ENCODE measurements at regions not wholly inside any gene's neighbourhood (a gene's known extent, or its start where the extent isn't known, plus 50 kb on each side); places are given as distances from the start of the nearest gene placed in this dataset.
"Not testable (repeated sequence)": the region's sequence is repeated elsewhere in the genome, so short reads cannot be mapped to it uniquely, and the experiment has no call there.

GRCh38 chr17:46453077-46453476, 59.2 kb upstream of the LRRC37A2 start:
- CTCF ChIA-PET; H3K27me3 ChIP-seq (ENCODE audit: control insufficient read depth, insufficient read depth, low read length); H3K27ac ChIP-seq (ENCODE audit: insufficient read depth, low read length); dilution Hi-C loops (cut with HindIII; ENCODE audit: low sequenced_read_pairs, unreplicated experiment); H4K8ac ChIP-seq (ENCODE audit: low read depth in 2 of 2, low read length in 2 of 2); POLR2A ChIA-PET (ENCODE audit: unreplicated experiment); BruUV-seq (replicated peaks); H4K5ac ChIP-seq (ENCODE audit: low read depth, low read length); H2AFZ ChIP-seq (replicated peaks; ENCODE audit: low read length, poor library complexity); H3K23ac ChIP-seq (ENCODE audit: low read depth, low read length); H4K91ac ChIP-seq (ENCODE audit: insufficient read depth, low read depth, low read length); H3K9me3 ChIP-seq (ENCODE audit: control insufficient read depth, insufficient read depth, low read length); H3K4me1 ChIP-seq (ENCODE audit: control insufficient read depth, insufficient read depth, low read length); H2AK5ac ChIP-seq (ENCODE audit: low read depth, low read length); H2BK5ac ChIP-seq (ENCODE audit: low read depth, low read length, poor library complexity, severe bottlenecking); H2AK9ac ChIP-seq (replicated peaks; ENCODE audit: low read depth, low read length, poor library complexity); DNase-seq; ATAC-seq (ENCODE audit: low read depth); H3K4me2 ChIP-seq (ENCODE audit: low read depth, low read length); H3K36me3 ChIP-seq (ENCODE audit: control insufficient read depth, insufficient read depth, low read length); H3K9me1 ChIP-seq (ENCODE audit: insufficient read depth, low read length); in situ Hi-C loops (cut with MboI; ENCODE audit: low sequenced_read_pairs); H3K14ac ChIP-seq (replicated peaks; ENCODE audit: low read depth, low read length); H3K56ac ChIP-seq (ENCODE audit: extremely low read depth, insufficient read depth, low read length); H3K9ac ChIP-seq (ENCODE audit: low read depth, low read length); H3K79me1 ChIP-seq (ENCODE audit: low read depth in 1 of 2, low read length in 2 of 2); H2BK120ac ChIP-seq (ENCODE audit: low read depth, low read length); H4K20me1 ChIP-seq (ENCODE audit: insufficient read depth, low read length); H2BK20ac ChIP-seq (ENCODE audit: low read depth, low read length); H3K4ac ChIP-seq (ENCODE audit: low read depth, low read length); H3K18ac ChIP-seq (ENCODE audit: low read depth, low read length); intact Hi-C loops (cut with micrococcal nuclease); H3K4me3 ChIP-seq (ENCODE audit: insufficient read depth, low read depth, low read length); H2BK15ac ChIP-seq (ENCODE audit: low read depth, low read length): not testable (repeated sequence)
- WGBS, 2 experiments (ENCODE audit: extremely low coverage in 2 of 2, insufficient read length in 1 of 2) = no CpG with 5 or more reads among the region's 4 CpGs

- DNase-seq; dilution Hi-C loops (cut with HindIII; ENCODE audit: low sequenced_read_pairs, unreplicated experiment); CTCF ChIA-PET: not testable (repeated sequence)
Observed at GRCh38 chr17:46445849-46446248, 66.4 kb upstream of the LRRC37A2 start.

More at GRCh38 chr17:46445849-46446248, 66.4 kb upstream of the LRRC37A2 start:
- POLR2A ChIA-PET (ENCODE audit: unreplicated experiment); H3K79me1 ChIP-seq (ENCODE audit: low read depth in 1 of 2, low read length in 2 of 2); H3K23ac ChIP-seq (ENCODE audit: low read depth, low read length); H2BK20ac ChIP-seq (ENCODE audit: low read depth, low read length); H3K9me3 ChIP-seq (ENCODE audit: control insufficient read depth, insufficient read depth, low read length); H3K27ac ChIP-seq (ENCODE audit: insufficient read depth, low read length); H3K27me3 ChIP-seq (ENCODE audit: control insufficient read depth, insufficient read depth, low read length); H4K20me1 ChIP-seq (ENCODE audit: insufficient read depth, low read length); H3K9ac ChIP-seq (ENCODE audit: low read depth, low read length); H3K18ac ChIP-seq (ENCODE audit: low read depth, low read length); intact Hi-C loops (cut with micrococcal nuclease); H3K14ac ChIP-seq (replicated peaks; ENCODE audit: low read depth, low read length); H4K8ac ChIP-seq (ENCODE audit: low read depth in 2 of 2, low read length in 2 of 2); H3K36me3 ChIP-seq (ENCODE audit: control insufficient read depth, insufficient read depth, low read length); H4K91ac ChIP-seq (ENCODE audit: insufficient read depth, low read depth, low read length); H3K4me3 ChIP-seq (ENCODE audit: insufficient read depth, low read depth, low read length); H2BK5ac ChIP-seq (ENCODE audit: low read depth, low read length, poor library complexity, severe bottlenecking); H2BK120ac ChIP-seq (ENCODE audit: low read depth, low read length); H3K4ac ChIP-seq (ENCODE audit: low read depth, low read length); H2BK15ac ChIP-seq (ENCODE audit: low read depth, low read length); H3K56ac ChIP-seq (ENCODE audit: extremely low read depth, insufficient read depth, low read length); H3K4me1 ChIP-seq (ENCODE audit: control insufficient read depth, insufficient read depth, low read length); BruUV-seq (replicated peaks); H3K4me2 ChIP-seq (ENCODE audit: low read depth, low read length); in situ Hi-C loops (cut with MboI; ENCODE audit: low sequenced_read_pairs); H2AFZ ChIP-seq (replicated peaks; ENCODE audit: low read length, poor library complexity); H2AK5ac ChIP-seq (ENCODE audit: low read depth, low read length); H2AK9ac ChIP-seq (replicated peaks; ENCODE audit: low read depth, low read length, poor library complexity); H3K9me1 ChIP-seq (ENCODE audit: insufficient read depth, low read length); H4K5ac ChIP-seq (ENCODE audit: low read depth, low read length): not testable (repeated sequence)
- ATAC-seq (ENCODE audit: low read depth) = peak; percentile 66
- no CpG with 5 or more reads among the region's 2 CpGs for WGBS, 2 experiments (ENCODE audit: extremely low coverage in 2 of 2, insufficient read length in 1 of 2)
